ENCODE measurements at regions not wholly inside any gene's neighbourhood (a gene's known extent, or its start where the extent isn't known, plus 50 kb on each side); places are given as distances from the start of the nearest gene placed in this dataset.

GRCh38 chr2:120666433-120666832, 69.2 kb upstream of the GLI2 start:
- no peak for FAIRE-seq
- no peak for DNase-seq (ENCODE audit: insufficient read length, low spot score)

GRCh38 chr2:120667981-120668380, 67.7 kb upstream of the GLI2 start:
- DNase-seq (ENCODE audit: insufficient read length, low spot score) (no peak), FAIRE-seq (no peak)
- TF ChIP-seq PAX5 (IDR thresholded peaks at IDR 0.05; ENCODE audit: insufficient read depth, low read length, severe bottlenecking) (no peak), POU2F2 (IDR thresholded peaks at IDR 0.05; ENCODE audit: low read depth, low read length) (no peak), TAF1 (IDR thresholded peaks at IDR 0.05; ENCODE audit: low read depth, low read length) (no peak), POLR2AphosphoS5 (IDR thresholded peaks at IDR 0.05; ENCODE audit: low read depth, low read length) (no peak), POLR2A (IDR thresholded peaks at IDR 0.05; ENCODE audit: low read depth, low read length) (no peak), SPI1 (IDR thresholded peaks at IDR 0.05; ENCODE audit: low read depth, low read length) (no peak)

More at GRCh38 chr2:120666433-120666832, 69.2 kb upstream of the GLI2 start:
- TF ChIP-seq POLR2A (IDR thresholded peaks at IDR 0.05; ENCODE audit: low read depth, low read length) (no peak), POU2F2 (IDR thresholded peaks at IDR 0.05; ENCODE audit: low read depth, low read length) (no peak), POLR2AphosphoS5 (IDR thresholded peaks at IDR 0.05; ENCODE audit: low read depth, low read length) (no peak), SPI1 (IDR thresholded peaks at IDR 0.05; ENCODE audit: low read depth, low read length) (no peak), PAX5 (IDR thresholded peaks at IDR 0.05; ENCODE audit: insufficient read depth, low read length, severe bottlenecking) (no peak), TAF1 (IDR thresholded peaks at IDR 0.05; ENCODE audit: low read depth, low read length) (no peak)

- TF ChIP-seq POLR2A (IDR thresholded peaks at IDR 0.05; ENCODE audit: low read depth, low read length) (no peak), TAF1 (IDR thresholded peaks at IDR 0.05; ENCODE audit: low read depth, low read length) (no peak), SPI1 (IDR thresholded peaks at IDR 0.05; ENCODE audit: low read depth, low read length) (no peak), POLR2AphosphoS5 (IDR thresholded peaks at IDR 0.05; ENCODE audit: low read depth, low read length) (no peak), POU2F2 (IDR thresholded peaks at IDR 0.05; ENCODE audit: low read depth, low read length) (no peak), PAX5 (IDR thresholded peaks at IDR 0.05; ENCODE audit: insufficient read depth, low read length, severe bottlenecking) (no peak)
- DNase-seq (ENCODE audit: insufficient read length, low spot score): no peak
- no peak for FAIRE-seq
Measured at GRCh38 chr2:120669121-120669952, 66.3 kb upstream of the GLI2 start.

- FAIRE-seq: no peak
- TF ChIP-seq PAX5 (IDR thresholded peaks at IDR 0.05; ENCODE audit: insufficient read depth, low read length, severe bottlenecking): no peak
- TF ChIP-seq POLR2AphosphoS5 (IDR thresholded peaks at IDR 0.05; ENCODE audit: low read depth, low read length): no peak
- no peak for DNase-seq (ENCODE audit: insufficient read length, low spot score)
Measured at GRCh38 chr2:120669971-120670370, 65.7 kb upstream of the GLI2 start.

GRCh38 chr2:120670371-120670770, 65.3 kb upstream of the GLI2 start:
- TF ChIP-seq POU2F2 (IDR thresholded peaks at IDR 0.05; ENCODE audit: low read depth, low read length) (no peak), TAF1 (IDR thresholded peaks at IDR 0.05; ENCODE audit: low read depth, low read length) (no peak), POLR2AphosphoS5 (IDR thresholded peaks at IDR 0.05; ENCODE audit: low read depth, low read length) (no peak), PAX5 (IDR thresholded peaks at IDR 0.05; ENCODE audit: insufficient read depth, low read length, severe bottlenecking) (no peak), POLR2A (IDR thresholded peaks at IDR 0.05; ENCODE audit: low read depth, low read length) (no peak), SPI1 (IDR thresholded peaks at IDR 0.05; ENCODE audit: low read depth, low read length) (no peak)
- DNase-seq (ENCODE audit: insufficient read length, low spot score) (no peak), FAIRE-seq (no peak)

- no peak for DNase-seq (ENCODE audit: insufficient read length, low spot score)
- FAIRE-seq: no peak
- TF ChIP-seq SPI1 (IDR thresholded peaks at IDR 0.05; ENCODE audit: low read depth, low read length): no peak
- no peak for TF ChIP-seq POU2F2 (IDR thresholded peaks at IDR 0.05; ENCODE audit: low read depth, low read length)
- no peak for TF ChIP-seq TAF1 (IDR thresholded peaks at IDR 0.05; ENCODE audit: low read depth, low read length)
- no peak for TF ChIP-seq POLR2AphosphoS5 (IDR thresholded peaks at IDR 0.05; ENCODE audit: low read depth, low read length)
- no peak for TF ChIP-seq PAX5 (IDR thresholded peaks at IDR 0.05; ENCODE audit: insufficient read depth, low read length, severe bottlenecking)
- TF ChIP-seq POLR2A (IDR thresholded peaks at IDR 0.05; ENCODE audit: low read depth, low read length): no peak
Measured at GRCh38 chr2:120670771-120671480, 64.7 kb upstream of the GLI2 start.

GRCh38 chr2:120672526-120673204, 63.0 kb upstream of the GLI2 start:
- FAIRE-seq: no peak
- DNase-seq (ENCODE audit: insufficient read length, low spot score): no peak
- TF ChIP-seq POLR2A (IDR thresholded peaks at IDR 0.05; ENCODE audit: low read depth, low read length): no peak
- no peak for TF ChIP-seq SPI1 (IDR thresholded peaks at IDR 0.05; ENCODE audit: low read depth, low read length)
- no peak for TF ChIP-seq POLR2AphosphoS5 (IDR thresholded peaks at IDR 0.05; ENCODE audit: low read depth, low read length)
- no peak for TF ChIP-seq PAX5 (IDR thresholded peaks at IDR 0.05; ENCODE audit: insufficient read depth, low read length, severe bottlenecking)
- TF ChIP-seq TAF1 (IDR thresholded peaks at IDR 0.05; ENCODE audit: low read depth, low read length): no peak
- no peak for TF ChIP-seq POU2F2 (IDR thresholded peaks at IDR 0.05; ENCODE audit: low read depth, low read length)

GRCh38 chr2:120673205-120673550, 62.5 kb upstream of the GLI2 start:
- FAIRE-seq (no peak), DNase-seq (ENCODE audit: insufficient read length, low spot score) (no peak)
- TF ChIP-seq POLR2AphosphoS5 (IDR thresholded peaks at IDR 0.05; ENCODE audit: low read depth, low read length) (no peak), POLR2A (IDR thresholded peaks at IDR 0.05; ENCODE audit: low read depth, low read length) (no peak), SPI1 (IDR thresholded peaks at IDR 0.05; ENCODE audit: low read depth, low read length) (no peak), PAX5 (IDR thresholded peaks at IDR 0.05; ENCODE audit: insufficient read depth, low read length, severe bottlenecking) (no peak), POU2F2 (IDR thresholded peaks at IDR 0.05; ENCODE audit: low read depth, low read length) (no peak), TAF1 (IDR thresholded peaks at IDR 0.05; ENCODE audit: low read depth, low read length) (no peak)

- TF ChIP-seq PAX5 (IDR thresholded peaks at IDR 0.05; ENCODE audit: insufficient read depth, low read length, severe bottlenecking): no peak
- no peak for TF ChIP-seq POLR2A (IDR thresholded peaks at IDR 0.05; ENCODE audit: low read depth, low read length)
- TF ChIP-seq POLR2AphosphoS5 (IDR thresholded peaks at IDR 0.05; ENCODE audit: low read depth, low read length): no peak
- TF ChIP-seq TAF1 (IDR thresholded peaks at IDR 0.05; ENCODE audit: low read depth, low read length): no peak
- TF ChIP-seq POU2F2 (IDR thresholded peaks at IDR 0.05; ENCODE audit: low read depth, low read length): no peak
- TF ChIP-seq SPI1 (IDR thresholded peaks at IDR 0.05; ENCODE audit: low read depth, low read length): no peak
- FAIRE-seq: no peak
- no peak for DNase-seq (ENCODE audit: insufficient read length, low spot score)
Measured at GRCh38 chr2:120673571-120674061, 62.1 kb upstream of the GLI2 start.

Measured in GM12891 (cell line).